ENCODE measurements at regions not wholly inside any gene's neighbourhood (a gene's known extent, or its start where the extent isn't known, plus 50 kb on each side); places are given as distances from the start of the nearest gene placed in this dataset.

- DNase-seq (ENCODE audit: low read depth, low spot score) = no peak
- H3K27ac ChIP-seq = no peak overlapping the region
Observed at GRCh38 chr2:144333143-144333555, 186.8 kb downstream of the ZEB2 start.

GRCh38 chr2:144332356-144333142 is 187.4 kb downstream of the ZEB2 start:
- H3K27ac ChIP-seq = peak overlapping the region; percentile 67
- DNase-seq (ENCODE audit: low read depth, low spot score) = peak; percentile 24

GRCh38 chr2:144331674-144332355 is 188.1 kb downstream of the ZEB2 start:
- peak; percentile 16 for DNase-seq (ENCODE audit: low read depth, low spot score)
- H3K27ac ChIP-seq = peak overlapping the region; percentile 67

- DNase-seq (ENCODE audit: low read depth, low spot score) = no peak
- H3K27ac ChIP-seq = no peak overlapping the region
Observed at GRCh38 chr2:144330951-144331673, 188.8 kb downstream of the ZEB2 start.

- DNase-seq (ENCODE audit: low read depth, low spot score) = no peak
Observed at GRCh38 chr2:144329472-144329871, 190.4 kb downstream of the ZEB2 start.

GRCh38 chr2:144328938-144329337 is 191.0 kb downstream of the ZEB2 start:
- DNase-seq (ENCODE audit: low read depth, low spot score) = no peak
- no peak overlapping the region for H3K27ac ChIP-seq

More at GRCh38 chr2:144329472-144329871, 190.4 kb downstream of the ZEB2 start:
- no peak overlapping the region for H3K27ac ChIP-seq

GRCh38 chr2:144326825-144327224 is 193.1 kb downstream of the ZEB2 start:
- no peak overlapping the region for H3K27ac ChIP-seq
- no peak for DNase-seq (ENCODE audit: low read depth, low spot score)

GRCh38 chr2:144325086-144325485 is 194.8 kb downstream of the ZEB2 start:
- DNase-seq (ENCODE audit: low read depth, low spot score) = no peak
- no peak overlapping the region for H3K27ac ChIP-seq

- H3K27ac ChIP-seq = no peak overlapping the region
- peak; percentile 10 for DNase-seq (ENCODE audit: low read depth, low spot score)
Observed at GRCh38 chr2:144324446-144325045, 195.4 kb downstream of the ZEB2 start.

- H3K27ac ChIP-seq = no peak overlapping the region
- DNase-seq (ENCODE audit: low read depth, low spot score) = no peak
Observed at GRCh38 chr2:144323946-144324345, 196.0 kb downstream of the ZEB2 start.

- no peak overlapping the region for H3K27ac ChIP-seq
- DNase-seq (ENCODE audit: low read depth, low spot score) = no peak
Observed at GRCh38 chr2:144322379-144322778, 197.5 kb downstream of the ZEB2 start.

- peak; percentile 8 for DNase-seq (ENCODE audit: low read depth, low spot score)
- peak overlapping the region; percentile 41 for H3K27ac ChIP-seq
Observed at GRCh38 chr2:144320491-144320890, 199.4 kb downstream of the ZEB2 start.

- DNase-seq (ENCODE audit: low read depth, low spot score) = no peak
- no peak overlapping the region for H3K27ac ChIP-seq
Observed at GRCh38 chr2:144317071-144317738, 202.7 kb downstream of the ZEB2 start.

- H3K27ac ChIP-seq = no peak overlapping the region
- no peak for DNase-seq (ENCODE audit: low read depth, low spot score)
Observed at GRCh38 chr2:144310889-144311608, 208.9 kb downstream of the ZEB2 start.

- H3K27ac ChIP-seq = no peak overlapping the region
- no peak for DNase-seq (ENCODE audit: low read depth, low spot score)
Observed at GRCh38 chr2:144310484-144310883, 209.4 kb downstream of the ZEB2 start.

- no peak overlapping the region for H3K27ac ChIP-seq
- DNase-seq (ENCODE audit: low read depth, low spot score) = no peak
Observed at GRCh38 chr2:144307711-144308110, 212.2 kb downstream of the ZEB2 start.

- no peak overlapping the region for H3K27ac ChIP-seq
- DNase-seq (ENCODE audit: low read depth, low spot score) = no peak
Observed at GRCh38 chr2:144304202-144304601, 215.7 kb downstream of the ZEB2 start.

GRCh38 chr2:144300632-144301031 is 219.3 kb downstream of the ZEB2 start:
- DNase-seq (ENCODE audit: low read depth, low spot score) = no peak

GRCh38 chr2:144290276-144290675 is 229.6 kb downstream of the ZEB2 start:
- no peak for DNase-seq (ENCODE audit: low read depth, low spot score)
- H3K27ac ChIP-seq = no peak overlapping the region

More at GRCh38 chr2:144300632-144301031, 219.3 kb downstream of the ZEB2 start:
- H3K27ac ChIP-seq = no peak overlapping the region
